HFF-Myc (cell line): ENCODE measurements at regions not wholly inside any gene's neighbourhood (a gene's known extent, or its start where the extent isn't known, plus 50 kb on each side); places are given as distances from the start of the nearest gene placed in this dataset.

ENCODE experiments used
- DNase-seq: peaks from one replicate; pipeline ENCODE4 v3.0.0-alpha.2; 2011; ENCODE audit warnings: low read depth; ENCODE audit errors: extremely low read depth
- H3K4me3 ChIP-seq: replicated peaks from 2 replicates; pipeline ENCODE4 v1.5.1; 2011; ENCODE audit warnings: low read depth, mild to moderate bottlenecking, control low read depth, low read length
- CTCF ChIP-seq: IDR thresholded peaks from 2 replicates; pipeline ENCODE4 v1.5.1; 2012; ENCODE audit warnings: mild to moderate bottlenecking, low read depth, low read length, control low read depth; ENCODE audit errors: missing control alignments

GRCh38 chr5:26663500-26663899, 374.9 kb downstream of the CDH9 start:
- no peak for DNase-seq
- no peak for TF ChIP-seq CTCF
- H3K4me3 ChIP-seq, result no peak overlapping the region

- no peak for DNase-seq
- no peak for TF ChIP-seq CTCF
- H3K4me3 ChIP-seq, result no peak overlapping the region
Measured at GRCh38 chr5:26662806-26663360, 375.5 kb downstream of the CDH9 start.

- TF ChIP-seq CTCF, result no peak
- no peak overlapping the region for H3K4me3 ChIP-seq
- no peak for DNase-seq
Measured at GRCh38 chr5:26660116-26660515, 378.3 kb downstream of the CDH9 start.

- no peak overlapping the region for H3K4me3 ChIP-seq
- DNase-seq, result no peak
- no peak for TF ChIP-seq CTCF
Measured at GRCh38 chr5:26649000-26649399, 389.4 kb downstream of the CDH9 start.

GRCh38 chr5:26647781-26648180, 390.6 kb downstream of the CDH9 start:
- H3K4me3 ChIP-seq, result no peak overlapping the region
- DNase-seq, result no peak
- TF ChIP-seq CTCF, result no peak

GRCh38 chr5:26645659-26646058, 392.7 kb downstream of the CDH9 start:
- no peak for TF ChIP-seq CTCF
- no peak overlapping the region for H3K4me3 ChIP-seq
- DNase-seq, result no peak

- DNase-seq, result no peak
- TF ChIP-seq CTCF, result no peak
- H3K4me3 ChIP-seq, result no peak overlapping the region
Measured at GRCh38 chr5:26641492-26641891, 396.9 kb downstream of the CDH9 start.
